Astrocyte of the spinal cord (primary cell): ENCODE measurements at regions not wholly inside any gene's neighbourhood (a gene's known extent, or its start where the extent isn't known, plus 50 kb on each side); places are given as distances from the start of the nearest gene placed in this dataset.
"Not testable (repeated sequence)": the region's sequence is repeated elsewhere in the genome, so short reads cannot be mapped to it uniquely, and the experiment has no call there.

Experiments
- DNase-seq: peaks from one replicate; pipeline ENCODE4 v3.0.0; 2011; ENCODE audit warnings: low read depth, low spot score
- H3K4me3 ChIP-seq: 2 replicates; pipeline ENCODE4 v1.5.1; 2011; ENCODE audit warnings: low read depth, mild to moderate bottlenecking, low read length, moderate library complexity
- in situ Hi-C: cut with HindIII; loops from 2 replicates; pipeline ENCODE4 v1.10.0; 2017; ENCODE audit warnings: low sequenced_read_pairs
- TF ChIP-seq, protein P1 (sequence below): IDR thresholded peaks from 2 replicates; pipeline ENCODE4 v1.5.1; 2012; ENCODE audit warnings: low read depth, mild to moderate bottlenecking, low read length, inconsistent platforms

DNA sequence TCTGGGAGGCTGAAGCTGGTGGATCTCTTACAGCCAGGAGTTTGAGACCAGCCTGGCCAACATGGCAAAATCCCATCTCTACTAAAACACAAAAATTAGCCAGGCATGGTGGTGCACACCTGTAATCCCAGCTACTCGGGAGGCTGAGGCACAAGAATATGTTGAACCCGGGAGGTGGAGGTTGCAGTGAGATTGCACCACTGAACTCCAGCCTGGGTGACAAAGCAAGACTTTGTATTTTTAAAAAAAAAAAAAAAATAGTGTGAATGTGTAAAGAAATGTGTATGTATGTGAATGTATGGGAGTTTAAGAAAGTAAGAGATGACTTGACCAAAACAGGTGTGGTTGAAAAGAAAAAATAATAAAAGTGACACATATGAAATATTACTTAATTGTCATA lies 167.7 kb upstream of the TEX13C start:
- in situ Hi-C loops: no loop called here
- TF ChIP-seq, protein P1, sequence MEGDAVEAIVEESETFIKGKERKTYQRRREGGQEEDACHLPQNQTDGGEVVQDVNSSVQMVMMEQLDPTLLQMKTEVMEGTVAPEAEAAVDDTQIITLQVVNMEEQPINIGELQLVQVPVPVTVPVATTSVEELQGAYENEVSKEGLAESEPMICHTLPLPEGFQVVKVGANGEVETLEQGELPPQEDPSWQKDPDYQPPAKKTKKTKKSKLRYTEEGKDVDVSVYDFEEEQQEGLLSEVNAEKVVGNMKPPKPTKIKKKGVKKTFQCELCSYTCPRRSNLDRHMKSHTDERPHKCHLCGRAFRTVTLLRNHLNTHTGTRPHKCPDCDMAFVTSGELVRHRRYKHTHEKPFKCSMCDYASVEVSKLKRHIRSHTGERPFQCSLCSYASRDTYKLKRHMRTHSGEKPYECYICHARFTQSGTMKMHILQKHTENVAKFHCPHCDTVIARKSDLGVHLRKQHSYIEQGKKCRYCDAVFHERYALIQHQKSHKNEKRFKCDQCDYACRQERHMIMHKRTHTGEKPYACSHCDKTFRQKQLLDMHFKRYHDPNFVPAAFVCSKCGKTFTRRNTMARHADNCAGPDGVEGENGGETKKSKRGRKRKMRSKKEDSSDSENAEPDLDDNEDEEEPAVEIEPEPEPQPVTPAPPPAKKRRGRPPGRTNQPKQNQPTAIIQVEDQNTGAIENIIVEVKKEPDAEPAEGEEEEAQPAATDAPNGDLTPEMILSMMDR: no peak
- DNase-seq: no peak
- no peak overlapping the region for H3K4me3 ChIP-seq

GRCh38 chrX:125153621-125154020 lies 166.1 kb upstream of the TEX13C start:
- in situ Hi-C loops: no loop called here
- no peak for DNase-seq
- TF ChIP-seq, protein P1: no peak
- H3K4me3 ChIP-seq: no peak overlapping the region

DNA sequence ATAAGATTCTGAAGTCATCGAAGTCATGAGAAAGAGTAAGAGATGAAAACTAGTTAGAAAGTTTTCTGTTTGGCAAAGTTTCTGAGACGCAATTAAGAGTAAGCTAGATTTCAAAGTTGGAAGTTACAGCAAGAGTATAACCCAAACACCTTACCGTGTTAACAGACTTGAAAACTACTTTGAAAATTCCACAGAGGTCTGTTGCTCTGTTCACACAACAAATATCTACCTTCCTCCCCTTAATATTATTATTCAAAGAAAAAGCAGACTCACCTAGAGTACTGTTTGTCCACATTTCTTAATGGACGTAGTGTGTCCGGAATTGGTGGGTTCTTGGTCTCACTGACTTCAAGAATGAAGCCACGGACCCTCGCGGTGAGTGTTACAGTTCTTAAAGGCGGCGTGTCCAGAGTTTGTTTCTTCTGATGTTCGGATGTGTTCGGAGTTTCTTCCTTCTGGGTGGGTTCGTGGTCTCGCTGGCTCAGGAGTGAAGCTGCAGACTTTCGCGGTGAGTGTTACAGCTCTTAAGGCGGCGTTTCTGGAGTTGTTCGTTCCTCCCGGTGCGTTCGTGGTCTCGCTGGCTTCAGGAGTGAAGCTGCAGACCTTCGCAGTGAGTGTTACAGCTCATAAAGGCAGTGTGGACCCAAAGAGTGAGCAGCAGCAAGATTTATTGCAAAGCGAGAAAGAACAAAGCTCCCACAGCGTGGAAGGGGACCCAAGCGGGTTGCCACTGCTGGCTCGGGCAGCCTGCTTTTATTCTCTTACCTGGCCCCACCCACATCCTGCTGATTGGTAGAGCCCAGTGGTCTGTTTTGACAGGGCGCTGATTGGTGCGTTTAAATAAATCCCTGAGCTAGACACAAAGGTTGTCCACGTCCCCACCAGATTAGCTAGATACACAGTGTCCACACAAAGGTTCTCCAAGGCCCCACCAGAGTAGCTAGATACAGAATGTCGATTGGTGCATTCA lies 165.1 kb upstream of the TEX13C start:
- H3K4me3 ChIP-seq, in situ Hi-C loops, DNase-seq: not testable (repeated sequence)

DNA sequence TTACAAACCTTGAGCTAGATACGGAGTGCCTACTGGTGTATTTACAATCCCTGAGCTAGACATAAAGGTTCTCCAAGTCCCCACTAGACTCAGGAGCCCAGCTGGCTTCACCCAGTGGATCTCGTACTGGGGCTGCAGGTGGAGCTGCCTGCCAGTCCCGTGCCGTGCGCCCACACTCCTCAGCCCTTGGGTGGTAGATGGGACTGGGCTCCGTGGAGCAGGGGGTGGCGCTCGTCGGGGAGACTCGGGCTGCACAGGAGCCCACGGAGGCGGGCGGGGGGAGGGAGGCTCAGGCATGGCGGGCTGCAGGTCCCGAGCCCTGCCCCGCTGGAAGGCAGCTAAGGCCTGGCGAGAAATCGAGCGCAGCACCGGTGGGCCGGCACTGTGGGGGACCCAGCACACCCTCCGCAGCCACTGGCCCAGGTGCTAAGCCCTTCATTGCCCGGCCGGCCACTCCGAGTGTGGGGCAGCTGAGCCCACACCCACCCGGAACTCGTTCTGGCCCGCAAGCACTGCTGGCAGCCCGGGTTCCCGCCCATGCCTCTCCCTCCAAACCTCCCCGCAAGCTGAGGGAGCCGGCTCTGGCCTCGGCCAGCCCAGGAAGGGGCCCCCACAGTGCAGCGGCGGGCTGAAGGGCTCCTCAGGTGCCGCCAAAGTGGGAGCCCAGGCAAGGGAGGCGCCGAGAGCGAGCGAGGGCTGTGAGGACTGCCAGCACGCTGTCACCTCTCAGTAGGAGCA lies 164.2 kb upstream of the TEX13C start:
- in situ Hi-C loops, H3K4me3 ChIP-seq, DNase-seq: not testable (repeated sequence)

DNA sequence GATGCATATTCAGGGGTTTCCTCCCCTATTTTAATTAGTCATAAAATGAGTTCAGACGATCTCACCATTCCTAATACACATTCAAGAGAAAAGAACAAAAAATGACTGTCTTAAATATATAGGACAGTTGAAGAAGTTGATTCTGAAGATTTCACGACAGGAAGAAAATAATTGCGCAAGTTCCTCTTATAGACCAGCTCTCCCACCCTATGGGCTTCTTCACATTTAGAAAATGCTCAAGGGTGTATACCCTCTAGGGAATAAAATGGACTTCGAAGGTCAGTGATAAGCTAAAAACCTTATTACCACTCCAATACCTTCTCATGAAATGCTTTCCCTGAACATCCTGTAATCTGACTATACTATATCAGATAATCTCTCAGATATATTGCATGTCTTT lies 149.2 kb upstream of the TEX13C start:
- DNase-seq: no peak
- no peak overlapping the region for H3K4me3 ChIP-seq
- in situ Hi-C loops: no loop called here
- TF ChIP-seq, protein P1: no peak

DNA sequence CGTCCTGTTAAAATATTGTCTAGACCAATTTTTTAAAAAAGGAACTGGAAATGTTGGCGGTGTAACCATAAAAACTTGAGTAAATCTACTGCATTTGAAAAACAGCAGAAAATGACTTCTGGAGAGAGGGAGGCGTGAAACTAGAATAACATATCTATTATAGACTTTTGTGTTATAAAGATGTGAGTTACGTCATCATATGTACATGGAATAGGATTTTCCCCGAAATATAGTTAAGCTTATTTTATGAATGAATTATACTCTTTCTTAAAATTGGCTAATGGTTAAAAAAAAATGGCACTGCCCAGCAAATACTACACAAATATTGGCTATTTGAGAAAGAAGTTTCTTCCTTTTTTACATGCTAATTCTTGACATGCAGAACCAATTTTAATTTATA lies 147.1 kb upstream of the TEX13C start:
- no peak overlapping the region for H3K4me3 ChIP-seq
- in situ Hi-C loops: no loop called here
- no peak for DNase-seq
- TF ChIP-seq, protein P1: no peak

DNA sequence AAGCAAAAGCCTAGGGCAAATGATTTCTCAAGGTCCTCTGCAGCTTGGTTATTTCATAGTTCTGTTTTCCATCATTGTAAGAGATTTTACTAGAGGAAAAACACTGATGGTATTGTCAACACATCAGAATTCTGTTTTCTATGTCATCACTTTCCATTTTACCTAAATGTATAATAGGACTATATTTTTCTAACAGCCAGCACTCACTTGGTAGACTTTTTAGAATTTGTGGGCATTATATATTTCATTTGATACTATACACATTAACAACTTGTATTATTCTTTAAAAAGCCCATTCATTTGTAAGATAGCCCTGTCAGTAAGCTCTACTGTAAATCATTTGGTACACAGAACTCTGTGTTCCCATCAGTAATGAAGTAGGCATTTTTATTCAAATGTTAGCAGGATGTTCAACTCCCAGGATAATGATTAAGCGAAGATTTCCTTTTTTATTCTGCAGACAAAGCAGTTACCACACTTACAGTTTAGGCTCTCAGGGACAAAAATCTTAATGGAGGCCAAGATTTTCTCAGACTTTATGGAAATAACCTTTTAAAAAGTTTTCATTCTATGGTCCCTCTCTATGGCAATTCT lies 143.6 kb upstream of the TEX13C start:
- H3K4me3 ChIP-seq: no peak overlapping the region
- in situ Hi-C loops: no loop called here
- TF ChIP-seq, protein P1: no peak
- no peak for DNase-seq
